HL-60 (cell line): ENCODE measurements at regions not wholly inside any gene's neighbourhood (a gene's known extent, or its start where the extent isn't known, plus 50 kb on each side); places are given as distances from the start of the nearest gene placed in this dataset.

ENCODE experiments used
- TF ChIP-seq, protein P1 (sequence below): IDR thresholded peaks from one replicate; pipeline ENCODE4 v1.5.1; 2011; ENCODE audit warnings: low read length, control low read depth, inconsistent platforms; ENCODE audit not compliant: insufficient read depth
- TF ChIP-seq, protein P2 (sequence below): IDR thresholded peaks from 2 replicates; pipeline ENCODE4 v1.6.1; 2012; ENCODE audit warnings: low read depth; ENCODE audit not compliant: insufficient replicate concordance

DNA sequence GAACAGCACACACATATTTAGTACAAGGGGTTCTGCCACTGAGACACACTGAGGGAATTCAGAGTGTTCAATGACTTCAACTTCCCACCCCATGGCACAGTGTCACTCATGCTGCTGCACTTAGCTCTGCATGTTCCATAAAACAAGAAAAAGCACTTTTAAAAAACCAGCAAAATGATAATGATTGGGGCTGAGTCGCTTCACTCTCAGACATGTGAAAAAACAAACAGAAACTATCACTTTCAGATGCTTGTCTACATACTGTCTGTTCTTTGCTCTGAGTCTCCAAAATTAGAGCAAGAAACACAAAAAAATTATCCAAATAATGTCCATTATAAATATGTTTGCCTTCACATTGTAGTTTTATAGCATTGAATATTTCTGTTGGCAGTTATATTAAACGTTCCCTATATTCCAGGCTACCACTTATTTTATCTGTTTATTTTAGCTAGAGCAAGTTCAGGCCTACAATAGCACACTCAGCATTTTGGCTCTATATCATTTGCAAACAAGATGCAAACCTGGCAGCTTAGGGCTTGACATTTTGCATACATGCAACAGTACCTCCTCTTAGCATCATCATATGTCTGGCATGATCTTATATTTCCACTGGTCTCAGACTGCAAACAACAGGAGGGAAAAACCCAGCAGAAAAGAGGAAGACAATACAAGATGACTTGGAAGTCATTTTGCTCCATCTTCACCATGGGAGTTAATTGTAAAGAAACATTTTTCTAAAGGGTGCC is 398.8 kb downstream of the HACE1 start:
- TF ChIP-seq, protein P1, sequence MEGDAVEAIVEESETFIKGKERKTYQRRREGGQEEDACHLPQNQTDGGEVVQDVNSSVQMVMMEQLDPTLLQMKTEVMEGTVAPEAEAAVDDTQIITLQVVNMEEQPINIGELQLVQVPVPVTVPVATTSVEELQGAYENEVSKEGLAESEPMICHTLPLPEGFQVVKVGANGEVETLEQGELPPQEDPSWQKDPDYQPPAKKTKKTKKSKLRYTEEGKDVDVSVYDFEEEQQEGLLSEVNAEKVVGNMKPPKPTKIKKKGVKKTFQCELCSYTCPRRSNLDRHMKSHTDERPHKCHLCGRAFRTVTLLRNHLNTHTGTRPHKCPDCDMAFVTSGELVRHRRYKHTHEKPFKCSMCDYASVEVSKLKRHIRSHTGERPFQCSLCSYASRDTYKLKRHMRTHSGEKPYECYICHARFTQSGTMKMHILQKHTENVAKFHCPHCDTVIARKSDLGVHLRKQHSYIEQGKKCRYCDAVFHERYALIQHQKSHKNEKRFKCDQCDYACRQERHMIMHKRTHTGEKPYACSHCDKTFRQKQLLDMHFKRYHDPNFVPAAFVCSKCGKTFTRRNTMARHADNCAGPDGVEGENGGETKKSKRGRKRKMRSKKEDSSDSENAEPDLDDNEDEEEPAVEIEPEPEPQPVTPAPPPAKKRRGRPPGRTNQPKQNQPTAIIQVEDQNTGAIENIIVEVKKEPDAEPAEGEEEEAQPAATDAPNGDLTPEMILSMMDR = no peak
- TF ChIP-seq, protein P2, sequence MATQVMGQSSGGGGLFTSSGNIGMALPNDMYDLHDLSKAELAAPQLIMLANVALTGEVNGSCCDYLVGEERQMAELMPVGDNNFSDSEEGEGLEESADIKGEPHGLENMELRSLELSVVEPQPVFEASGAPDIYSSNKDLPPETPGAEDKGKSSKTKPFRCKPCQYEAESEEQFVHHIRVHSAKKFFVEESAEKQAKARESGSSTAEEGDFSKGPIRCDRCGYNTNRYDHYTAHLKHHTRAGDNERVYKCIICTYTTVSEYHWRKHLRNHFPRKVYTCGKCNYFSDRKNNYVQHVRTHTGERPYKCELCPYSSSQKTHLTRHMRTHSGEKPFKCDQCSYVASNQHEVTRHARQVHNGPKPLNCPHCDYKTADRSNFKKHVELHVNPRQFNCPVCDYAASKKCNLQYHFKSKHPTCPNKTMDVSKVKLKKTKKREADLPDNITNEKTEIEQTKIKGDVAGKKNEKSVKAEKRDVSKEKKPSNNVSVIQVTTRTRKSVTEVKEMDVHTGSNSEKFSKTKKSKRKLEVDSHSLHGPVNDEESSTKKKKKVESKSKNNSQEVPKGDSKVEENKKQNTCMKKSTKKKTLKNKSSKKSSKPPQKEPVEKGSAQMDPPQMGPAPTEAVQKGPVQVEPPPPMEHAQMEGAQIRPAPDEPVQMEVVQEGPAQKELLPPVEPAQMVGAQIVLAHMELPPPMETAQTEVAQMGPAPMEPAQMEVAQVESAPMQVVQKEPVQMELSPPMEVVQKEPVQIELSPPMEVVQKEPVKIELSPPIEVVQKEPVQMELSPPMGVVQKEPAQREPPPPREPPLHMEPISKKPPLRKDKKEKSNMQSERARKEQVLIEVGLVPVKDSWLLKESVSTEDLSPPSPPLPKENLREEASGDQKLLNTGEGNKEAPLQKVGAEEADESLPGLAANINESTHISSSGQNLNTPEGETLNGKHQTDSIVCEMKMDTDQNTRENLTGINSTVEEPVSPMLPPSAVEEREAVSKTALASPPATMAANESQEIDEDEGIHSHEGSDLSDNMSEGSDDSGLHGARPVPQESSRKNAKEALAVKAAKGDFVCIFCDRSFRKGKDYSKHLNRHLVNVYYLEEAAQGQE = no peak
